Trophoblast cell (in vitro differentiated cells and primary cell): ENCODE measurements at regions not wholly inside any gene's neighbourhood (a gene's known extent, or its start where the extent isn't known, plus 50 kb on each side); places are given as distances from the start of the nearest gene placed in this dataset.

Source experiments
- DNase-seq, 2 donors: peaks; one replicate each; pipeline ENCODE4 v3.0.0-alpha.2; 2016
- H2AFZ ChIP-seq: 2 replicates; pipeline ENCODE4 v1.6.1; 2013; ENCODE audit warnings: low read length, moderate library complexity, mild to moderate bottlenecking; ENCODE audit not compliant: insufficient read depth, poor library complexity
- H2AK5ac ChIP-seq: 2 replicates; pipeline ENCODE4 v1.6.1; 2013; ENCODE audit warnings: mild to moderate bottlenecking, low read length
- H2BK120ac ChIP-seq: 2 replicates; pipeline ENCODE4 v1.6.1; 2013; ENCODE audit warnings: low read length, mild to moderate bottlenecking, moderate library complexity; ENCODE audit not compliant: insufficient read depth, poor library complexity
- H2BK12ac ChIP-seq: 2 replicates; pipeline ENCODE4 v1.6.1; 2013; ENCODE audit warnings: mild to moderate bottlenecking, low read length, moderate library complexity
- H2BK5ac ChIP-seq: 2 replicates; pipeline ENCODE4 v1.6.1; 2013; ENCODE audit warnings: low read length, low read depth, moderate library complexity, mild to moderate bottlenecking; ENCODE audit not compliant: poor library complexity
- H3K14ac ChIP-seq: 2 replicates; pipeline ENCODE4 v1.6.1; 2013; ENCODE audit warnings: mild to moderate bottlenecking, low read length
- H3K18ac ChIP-seq: 2 replicates; pipeline ENCODE4 v1.6.1; 2013; ENCODE audit warnings: mild to moderate bottlenecking, low read length
- H3K23ac ChIP-seq: 2 replicates; pipeline ENCODE4 v1.6.1; 2013; ENCODE audit warnings: low read length
- H3K27ac ChIP-seq: 2 replicates; pipeline ENCODE4 v1.5.1; 2013; ENCODE audit warnings: low read depth, mild to moderate bottlenecking, inconsistent platforms, low read length, moderate library complexity
- H3K27me3 ChIP-seq: 2 replicates; pipeline ENCODE4 v1.6.1; 2013; ENCODE audit warnings: inconsistent platforms, mild to moderate bottlenecking, low read length, moderate library complexity; ENCODE audit not compliant: insufficient read depth
- H3K36me3 ChIP-seq, 2 experiments: 1 replicate in 1 of 2; 2 replicates in 1 of 2; pipeline ENCODE4 v1.6.1; 2013; ENCODE audit warnings: low read length in 2 of 2, mild to moderate bottlenecking in 2 of 2, moderate library complexity in 1 of 2; ENCODE audit not compliant: insufficient read depth in 2 of 2, control insufficient read depth in 1 of 2
- H3K4ac ChIP-seq: 2 replicates; pipeline ENCODE4 v1.6.1; 2013; ENCODE audit warnings: low read depth, mild to moderate bottlenecking, low read length, moderate library complexity
- H3K4me1 ChIP-seq, 2 experiments: 1 replicate in 1 of 2; 2 replicates in 1 of 2; pipeline ENCODE4 v1.6.1; 2013; ENCODE audit warnings: low read length in 2 of 2, mild to moderate bottlenecking in 2 of 2, moderate library complexity in 1 of 2; ENCODE audit not compliant: insufficient read depth in 2 of 2, control insufficient read depth in 1 of 2
- H3K4me2 ChIP-seq: 2 replicates; pipeline ENCODE4 v1.6.1; 2013; ENCODE audit warnings: inconsistent platforms, mild to moderate bottlenecking, low read length, moderate library complexity
- H3K4me3 ChIP-seq: 2 replicates; pipeline ENCODE4 v1.5.1; 2013; ENCODE audit warnings: mild to moderate bottlenecking, low read depth, low read length, inconsistent platforms
- H3K79me1 ChIP-seq: one replicate; pipeline ENCODE4 v1.6.1; 2013; ENCODE audit warnings: low read length
- H3K79me2 ChIP-seq: 2 replicates; pipeline ENCODE4 v1.6.1; 2013; ENCODE audit warnings: low read length, mild to moderate bottlenecking; ENCODE audit not compliant: control insufficient read depth, insufficient read depth, poor library complexity
- H3K9ac ChIP-seq: 2 replicates; pipeline ENCODE4 v1.6.1; 2013; ENCODE audit warnings: mild to moderate bottlenecking, low read length
- H3K9me3 ChIP-seq: 2 replicates; pipeline ENCODE4 v1.6.1; 2013; ENCODE audit warnings: low read depth, mild to moderate bottlenecking, control low read depth, inconsistent platforms, low read length; ENCODE audit not compliant: insufficient read depth
- H4K12ac ChIP-seq: 2 replicates; pipeline ENCODE4 v1.6.1; 2013; ENCODE audit warnings: low read depth, mild to moderate bottlenecking, low read length, moderate library complexity
- H4K8ac ChIP-seq: 2 replicates; pipeline ENCODE4 v1.6.1; 2013; ENCODE audit warnings: low read depth, mild to moderate bottlenecking, low read length, moderate library complexity
- H4K91ac ChIP-seq: one replicate; pipeline ENCODE4 v1.6.1; 2013; ENCODE audit warnings: low read depth, mild to moderate bottlenecking, low read length, moderate library complexity
- WGBS: extraction: QIAGEN DNeasy Blood & Tissue Kit; methylation state at CpG from one replicate; pipeline ENCODE4 v1.1.7; 2013; ENCODE audit warnings: missing lambda C conversion rate; ENCODE audit not compliant: insufficient read length, insufficient coverage; ENCODE audit errors: extremely low coverage; 5-methylcytosine and 5-hydroxymethylcytosine counted together

GRCh38 chr5:161235569-161235968 is 311.0 kb downstream of the GABRB2 start:
- Histone ChIP-seq H3K27me3 (no peaks in the 10 kb centered on the region), H3K23ac (no peak overlapping the region), H4K12ac (no peak overlapping the region), H3K4me3 (no peak overlapping the region), H3K4me1 (no peaks in the 10 kb centered on the region), H2AFZ (no peak overlapping the region), H3K18ac (no peak overlapping the region), H3K14ac (no peak overlapping the region), H3K79me1 (no peaks in the 10 kb centered on the region), H2BK120ac (no peak overlapping the region), H3K9me3 (no peaks in the 10 kb centered on the region), H3K27ac (no peak overlapping the region), H3K9ac (no peak overlapping the region), H3K36me3 (no peaks in the 10 kb centered on the region), H2AK5ac (no peak overlapping the region), H2BK12ac (no peak overlapping the region), H4K91ac (no peak overlapping the region), H3K4ac (no peak overlapping the region), H3K79me2 (no peaks in the 10 kb centered on the region), H2BK5ac (no peak overlapping the region), H4K8ac (no peak overlapping the region), H3K4me2 (no peak overlapping the region)
- DNase-seq: no peak
- WGBS: no CpG with 5 or more reads among the region's 1 CpG

DNA sequence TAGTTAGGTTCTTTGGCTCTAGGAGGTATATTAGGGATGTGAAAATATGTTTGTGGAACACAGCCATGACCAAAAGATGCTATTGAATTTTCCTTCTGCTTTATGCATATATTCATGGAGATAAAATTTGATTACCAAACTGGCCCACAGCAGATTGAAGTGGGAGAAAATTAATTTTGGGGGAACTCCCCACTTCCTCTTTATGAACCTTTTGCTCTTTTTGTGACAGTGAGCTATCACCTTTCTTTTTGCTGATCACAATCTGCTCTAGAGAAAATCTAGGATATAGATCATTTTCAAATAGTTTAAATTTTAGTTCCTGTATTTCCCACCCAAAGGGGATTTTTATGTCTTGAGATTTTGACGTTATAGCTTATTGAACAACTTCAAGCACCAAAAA is 313.0 kb downstream of the GABRB2 start:
- H2AK5ac ChIP-seq: no peak overlapping the region
- H2AFZ ChIP-seq: no peak overlapping the region
- H3K79me1 ChIP-seq: no peaks in the 10 kb centered on the region
- H3K9ac ChIP-seq: no peak overlapping the region
- H3K18ac ChIP-seq: no peak overlapping the region
- no CpG with 5 or more reads among the region's 1 CpG for WGBS
- H3K4me2 ChIP-seq: no peak overlapping the region
- H2BK120ac ChIP-seq: no peak overlapping the region
- no peak overlapping the region for H3K4me3 ChIP-seq
- H3K4ac ChIP-seq: no peak overlapping the region
- H4K8ac ChIP-seq: no peak overlapping the region
- no peak overlapping the region for H3K23ac ChIP-seq
- no peak overlapping the region for H3K27ac ChIP-seq
- H2BK5ac ChIP-seq: no peak overlapping the region
- H3K9me3 ChIP-seq: no peaks in the 10 kb centered on the region
- H3K14ac ChIP-seq: no peak overlapping the region
- no peak for DNase-seq
- no peak overlapping the region for H2BK12ac ChIP-seq
- H3K36me3 ChIP-seq: no peaks in the 10 kb centered on the region
- H4K12ac ChIP-seq: no peak overlapping the region
- H3K27me3 ChIP-seq: no peaks in the 10 kb centered on the region
- H3K79me2 ChIP-seq: no peaks in the 10 kb centered on the region
- H4K91ac ChIP-seq: no peak overlapping the region
- no peaks in the 10 kb centered on the region for H3K4me1 ChIP-seq

DNA sequence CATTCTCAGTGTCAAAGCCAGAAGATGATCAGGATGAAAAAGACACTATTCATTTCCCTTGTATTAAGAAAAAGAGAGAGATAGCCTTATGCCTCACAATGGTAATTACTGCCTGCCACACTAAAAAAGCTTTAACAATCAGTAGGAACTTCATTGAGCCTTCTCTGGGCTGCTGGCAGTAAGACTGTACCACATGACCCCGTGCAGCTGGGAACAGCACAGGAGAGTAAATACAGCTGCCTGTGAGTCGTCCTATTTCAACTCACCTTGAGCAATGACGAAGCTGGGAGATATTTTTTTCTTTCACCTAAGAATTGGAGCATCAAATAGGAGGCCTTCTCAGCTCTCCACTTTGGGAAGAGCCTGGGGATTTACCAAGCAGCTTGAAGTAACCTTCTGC is 316.3 kb downstream of the GABRB2 start:
- no peak overlapping the region for H4K12ac ChIP-seq
- no peak overlapping the region for H3K9ac ChIP-seq
- no peak overlapping the region for H4K91ac ChIP-seq
- no peaks in the 10 kb centered on the region for H3K4me1 ChIP-seq
- H3K4me3 ChIP-seq: no peak overlapping the region
- H3K27me3 ChIP-seq: no peaks in the 10 kb centered on the region
- H3K79me2 ChIP-seq: no peaks in the 10 kb centered on the region
- no peaks in the 10 kb centered on the region for H3K9me3 ChIP-seq
- no peak overlapping the region for H4K8ac ChIP-seq
- H2BK120ac ChIP-seq: no peak overlapping the region
- H2BK12ac ChIP-seq: no peak overlapping the region
- H3K79me1 ChIP-seq: no peaks in the 10 kb centered on the region
- H3K27ac ChIP-seq: no peak overlapping the region
- WGBS: no CpG with 5 or more reads among the region's 3 CpGs
- no peaks in the 10 kb centered on the region for H3K36me3 ChIP-seq
- H3K14ac ChIP-seq: no peak overlapping the region
- H2AFZ ChIP-seq: no peak overlapping the region
- H3K23ac ChIP-seq: no peak overlapping the region
- no peak overlapping the region for H3K4ac ChIP-seq
- H3K18ac ChIP-seq: no peak overlapping the region
- no peak for DNase-seq
- H2AK5ac ChIP-seq: no peak overlapping the region
- no peak overlapping the region for H2BK5ac ChIP-seq
- no peak overlapping the region for H3K4me2 ChIP-seq

DNA sequence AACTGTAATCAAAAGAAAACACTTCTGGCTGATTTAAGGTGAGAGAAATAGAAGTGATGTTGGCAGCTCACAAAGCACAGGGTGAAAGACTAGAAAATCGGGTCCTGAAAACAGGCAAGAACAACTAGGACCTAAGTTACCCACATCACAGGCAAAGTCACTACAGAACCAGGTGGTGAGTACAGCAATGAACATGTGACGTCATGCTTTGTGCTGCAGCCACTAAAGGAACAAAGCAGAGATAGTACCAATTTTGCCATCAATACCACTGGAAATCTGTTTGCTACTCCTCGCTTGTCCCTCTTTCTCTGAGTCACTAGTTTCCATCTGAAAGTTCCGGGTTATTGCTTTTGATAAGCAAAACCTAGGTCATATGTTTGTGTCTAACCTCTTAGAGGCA is 326.7 kb downstream of the GABRB2 start:
- no peaks in the 10 kb centered on the region for H3K9me3 ChIP-seq
- H4K12ac ChIP-seq: no peak overlapping the region
- no peak overlapping the region for H3K14ac ChIP-seq
- H3K23ac ChIP-seq: no peak overlapping the region
- WGBS: no CpG with 5 or more reads among the region's 4 CpGs
- no peaks in the 10 kb centered on the region for H3K4me1 ChIP-seq
- no peak for DNase-seq
- no peak overlapping the region for H2AK5ac ChIP-seq
- no peaks in the 10 kb centered on the region for H3K36me3 ChIP-seq
- H2BK120ac ChIP-seq: no peak overlapping the region
- no peak overlapping the region for H3K18ac ChIP-seq
- no peak overlapping the region for H3K9ac ChIP-seq
- no peaks in the 10 kb centered on the region for H3K79me1 ChIP-seq
- no peak overlapping the region for H3K4me3 ChIP-seq
- no peak overlapping the region for H2BK5ac ChIP-seq
- H2AFZ ChIP-seq: no peak overlapping the region
- H3K4ac ChIP-seq: no peak overlapping the region
- no peak overlapping the region for H3K4me2 ChIP-seq
- H3K27ac ChIP-seq: no peak overlapping the region
- no peaks in the 10 kb centered on the region for H3K79me2 ChIP-seq
- no peak overlapping the region for H2BK12ac ChIP-seq
- no peaks in the 10 kb centered on the region for H3K27me3 ChIP-seq
- no peak overlapping the region for H4K91ac ChIP-seq
- no peak overlapping the region for H4K8ac ChIP-seq
